BE2C (cell line): ENCODE measurements at regions not wholly inside any gene's neighbourhood (a gene's known extent, or its start where the extent isn't known, plus 50 kb on each side); places are given as distances from the start of the nearest gene placed in this dataset.

Source experiments
- DNase-seq: peaks from one replicate; pipeline ENCODE4 v3.0.0-alpha.2; 2020
- H3K27me3 ChIP-seq: fragments of 250-450 bp; sonication (Bioruptor Pico); 2 replicates; pipeline ENCODE4 v1.5.1; 2020; ENCODE audit warnings: mild to moderate bottlenecking
- H3K36me3 ChIP-seq: fragments of 250-450 bp; sonication (Bioruptor Pico); 2 replicates; pipeline ENCODE4 v1.5.1; 2020; ENCODE audit warnings: mild to moderate bottlenecking
- H3K4me1 ChIP-seq: fragments of 250-450 bp; sonication (Bioruptor Pico); 2 replicates; pipeline ENCODE4 v1.5.1; 2020
- H3K4me3 ChIP-seq: 2 replicates; pipeline ENCODE4 v1.5.1; 2011; ENCODE audit warnings: low read depth, low read length
- H3K9me3 ChIP-seq: fragments of 250-450 bp; sonication (Bioruptor Pico); 2 replicates; pipeline ENCODE4 v1.5.1; 2020
- CTCF ChIP-seq: IDR thresholded peaks from 2 replicates; pipeline ENCODE4 v1.5.1; 2012; ENCODE audit warnings: mild to moderate bottlenecking, low read depth, low read length

GRCh38 chr6:169140986-169141495 lies 112.6 kb downstream of the THBS2 start:
- H3K36me3 ChIP-seq: no peaks in the 10 kb centered on the region
- no peaks in the 10 kb centered on the region for H3K4me1 ChIP-seq
- TF ChIP-seq CTCF: no peak
- DNase-seq: no peak
- H3K9me3 ChIP-seq: no peaks in the 10 kb centered on the region; the same call in 1 of the 2 replicates
- no peak overlapping the region for H3K4me3 ChIP-seq
- H3K27me3 ChIP-seq: no peaks in the 10 kb centered on the region

GRCh38 chr6:169139179-169139971 lies 114.3 kb downstream of the THBS2 start:
- no peaks in the 10 kb centered on the region for H3K4me1 ChIP-seq
- TF ChIP-seq CTCF: no peak

GRCh38 chr6:169132352-169132940 lies 121.2 kb downstream of the THBS2 start:
- no peak overlapping the region for H3K4me3 ChIP-seq
- no peaks in the 10 kb centered on the region for H3K4me1 ChIP-seq
- no peaks in the 10 kb centered on the region for H3K27me3 ChIP-seq
- no peaks in the 10 kb centered on the region for H3K36me3 ChIP-seq
- no peak for TF ChIP-seq CTCF
- no peak for DNase-seq
- H3K9me3 ChIP-seq: no peaks in the 10 kb centered on the region

More at GRCh38 chr6:169139179-169139971, 114.3 kb downstream of the THBS2 start:
- DNase-seq: no peak
- no peak overlapping the region for H3K4me3 ChIP-seq
- no peaks in the 10 kb centered on the region for H3K27me3 ChIP-seq
- no peaks in the 10 kb centered on the region for H3K36me3 ChIP-seq
- H3K9me3 ChIP-seq: no peaks in the 10 kb centered on the region; the same call in 1 of the 2 replicates

- Histone ChIP-seq H3K4me3 (no peak overlapping the region), H3K27me3 (no peaks in the 10 kb centered on the region), H3K9me3 (no peaks in the 10 kb centered on the region), H3K4me1 (no peaks in the 10 kb centered on the region), H3K36me3 (no peaks in the 10 kb centered on the region)
- no peak for TF ChIP-seq CTCF
- DNase-seq: no peak
These were observed 122.3 kb downstream of the THBS2 start for GRCh38 chr6:169131390-169131789.

- H3K27me3 ChIP-seq: no peaks in the 10 kb centered on the region
- no peak for TF ChIP-seq CTCF
- DNase-seq: no peak
- no peaks in the 10 kb centered on the region for H3K4me1 ChIP-seq
- no peaks in the 10 kb centered on the region for H3K9me3 ChIP-seq
- H3K36me3 ChIP-seq: no peaks in the 10 kb centered on the region
- H3K4me3 ChIP-seq: no peak overlapping the region
These were observed 123.5 kb downstream of the THBS2 start for GRCh38 chr6:169130113-169130512.

GRCh38 chr6:169121013-169121412 lies 132.6 kb downstream of the THBS2 start:
- Histone ChIP-seq H3K36me3 (no peaks in the 10 kb centered on the region), H3K4me3 (no peak overlapping the region), H3K9me3 (no peaks in the 10 kb centered on the region), H3K27me3 (no peaks in the 10 kb centered on the region), H3K4me1 (no peaks in the 10 kb centered on the region)
- peak; percentile 32 for TF ChIP-seq CTCF
- no peak for DNase-seq
